Motor neuron (in vitro differentiated cells): ENCODE measurements at regions not wholly inside any gene's neighbourhood (a gene's known extent, or its start where the extent isn't known, plus 50 kb on each side); places are given as distances from the start of the nearest gene placed in this dataset.
"Not testable (repeated sequence)": the region's sequence is repeated elsewhere in the genome, so short reads cannot be mapped to it uniquely, and the experiment has no call there.

Experiments
- ATAC-seq, 8 experiments: fragments of 200-7000 bp; cut with Tn5 transposase; replicated peaks in 6 of 8; 2 replicates each; pipeline ENCODE4 v1.8.0; 2021; ENCODE audit warnings: mild to moderate bottlenecking in 8 of 8, moderate library complexity in 8 of 8
- H3K27ac ChIP-seq, 2 donors: fragments of 250-450 bp; sonication (Bioruptor Pico); 2 replicates each; pipeline ENCODE4 v1.9.0; 2021; ENCODE audit warnings: antibody characterized with exemption in 2 of 2, mild to moderate bottlenecking in 2 of 2, moderate library complexity in 1 of 2
- H3K4me1 ChIP-seq, 2 donors: fragments of 250-450 bp; sonication (Bioruptor Pico); replicated peaks in 1 of 2; 2 replicates each; pipeline ENCODE4 v1.6.1; 2021; ENCODE audit warnings: antibody characterized with exemption in 2 of 2, mild to moderate bottlenecking in 2 of 2, moderate library complexity in 1 of 2
- H3K4me3 ChIP-seq, 5 donors: fragments of 250-450 bp; sonication (Bioruptor Pico); 2 replicates each; pipeline ENCODE4 v1.9.0; 2021; ENCODE audit warnings: antibody characterized with exemption in 5 of 5, mild to moderate bottlenecking in 5 of 5, moderate library complexity in 4 of 5
- WGBS, 10 experiments: fragments of 450-650 bp; shearing (Covaris generic); methylation state at CpG; one replicate each; pipeline ENCODE4 v1.0.0; 2022; 5-methylcytosine and 5-hydroxymethylcytosine counted together
- in situ Hi-C, 9 experiments: fragments of 400-800 bp; cut with MboI; loops; one replicate each; pipeline ENCODE4 v1.15.0; 2021; ENCODE audit warnings: low sequenced_read_pairs in 9 of 9, low pct_unique_long_range_greater_than_20kb in 2 of 9; ENCODE audit not compliant: unreplicated experiment in 9 of 9

GRCh38 chr4:138592796-138593195 lies 350.6 kb upstream of the SLC7A11 start:
- ATAC-seq, result peak in 1 of 8 experiments; percentile 36
- in situ Hi-C loops, result no loop called here
- 18 to 78% (median 42%) methylated on average over 1 to 2 of the region's 2 CpGs; no CpG with 5 or more reads in 1 of the 10 experiments for WGBS, 10 experiments
- Histone ChIP-seq H3K4me1 (no peaks in the 10 kb centered on the region), H3K4me3 (no peak overlapping the region), H3K27ac (no peak overlapping the region)

- no peak for ATAC-seq
- in situ Hi-C loops, result no loop called here
- WGBS, 10 experiments, result 0 to 100% (median 49%) methylated on average over 1 of the region's 1 CpG; no CpG with 5 or more reads in 4 of the 10 experiments
- Histone ChIP-seq H3K27ac (no peak overlapping the region), H3K4me3 (no peak overlapping the region), H3K4me1 (no peaks in the 10 kb centered on the region)
These were observed 349.7 kb upstream of the SLC7A11 start for GRCh38 chr4:138591808-138592207.

DNA sequence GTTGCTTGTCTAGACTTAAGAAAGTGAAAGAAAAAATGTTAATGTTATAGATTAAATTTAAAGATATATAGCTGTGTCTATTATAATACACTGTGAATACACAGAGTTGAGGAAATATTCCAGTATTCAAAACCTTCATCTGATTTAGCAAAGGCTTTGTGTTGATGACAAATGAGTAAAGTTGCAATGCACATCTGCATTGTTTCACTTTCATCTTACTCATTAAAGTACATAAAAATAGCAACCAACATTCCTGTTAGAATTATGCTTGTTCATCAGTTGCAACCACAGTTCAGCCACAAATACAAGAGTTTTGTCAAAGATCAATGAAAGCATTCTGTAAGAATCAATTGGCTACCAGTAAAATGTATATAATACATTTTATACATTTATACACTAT lies 346.4 kb upstream of the SLC7A11 start:
- in situ Hi-C loops, result no loop called here
- no peak overlapping the region for H3K4me3 ChIP-seq
- no peaks in the 10 kb centered on the region for H3K4me1 ChIP-seq
- peak in 2 of 8 experiments; percentile 33 to 48 for ATAC-seq
- no peak overlapping the region for H3K27ac ChIP-seq

- WGBS, 10 experiments, result 48 to 100% (median 94%) methylated on average over 1 to 2 of the region's 2 CpGs; no CpG with 5 or more reads in 1 of the 10 experiments
- Histone ChIP-seq H3K4me1 (no peaks in the 10 kb centered on the region), H3K27ac (no peak overlapping the region), H3K4me3 (no peak overlapping the region)
- ATAC-seq, result no peak
- in situ Hi-C loops, result no loop called here
These were observed 337.0 kb upstream of the SLC7A11 start for GRCh38 chr4:138579146-138579545.

- in situ Hi-C loops, H3K4me1 ChIP-seq, H3K4me3 ChIP-seq, H3K27ac ChIP-seq: not testable (repeated sequence)
- WGBS, 10 experiments, result 20 to 93% (median 76%) methylated on average over 1 to 3 of the region's 3 CpGs; no CpG with 5 or more reads in 2 of the 10 experiments
- ATAC-seq, result peak in 2 of 8 experiments; percentile 26 to 42
These were observed 335.7 kb upstream of the SLC7A11 start for GRCh38 chr4:138577826-138578225.

DNA sequence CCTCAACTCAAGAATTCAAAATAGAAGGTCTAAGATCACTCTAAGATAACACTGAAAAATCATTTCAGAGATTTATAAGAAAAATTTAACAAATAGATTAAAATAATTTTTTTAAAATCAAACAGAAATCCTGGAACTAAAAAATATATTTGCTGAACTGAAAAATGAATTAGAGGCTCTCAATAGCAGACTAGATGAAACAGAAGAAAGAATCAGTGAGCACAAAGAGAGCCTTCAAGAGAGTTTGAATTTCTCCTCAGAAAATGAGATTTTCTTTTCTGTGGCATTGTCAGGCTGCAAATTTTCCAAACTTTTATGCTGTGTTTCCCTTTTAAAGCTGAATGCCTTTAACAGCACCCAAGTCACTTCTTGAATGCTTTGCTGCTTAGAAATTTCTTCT lies 335.0 kb upstream of the SLC7A11 start:
- in situ Hi-C loops, result no loop called here
- Histone ChIP-seq H3K4me1 (no peaks in the 10 kb centered on the region), H3K27ac (no peak overlapping the region), H3K4me3 (no peak overlapping the region)
- no peak for ATAC-seq

DNA sequence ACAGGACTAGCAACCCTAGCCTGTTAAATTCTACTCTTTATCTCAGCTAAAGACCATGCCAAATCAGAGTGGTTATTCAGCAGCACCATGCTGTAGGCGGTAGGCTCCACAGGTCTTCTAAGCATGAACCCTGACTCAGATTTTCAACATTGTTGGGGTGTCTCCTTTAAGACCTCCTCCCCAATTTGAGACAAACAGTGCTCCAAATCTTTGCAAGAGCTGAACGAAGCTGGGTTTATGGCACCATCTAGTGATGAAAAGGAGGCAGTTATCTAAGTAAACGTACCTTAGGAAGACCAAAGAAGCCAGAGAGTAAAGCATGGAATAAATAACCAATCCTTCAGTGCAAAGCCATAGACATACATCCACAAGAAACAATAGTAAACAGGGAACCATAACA lies 334.5 kb upstream of the SLC7A11 start:
- in situ Hi-C loops, result no loop called here
- no peaks in the 10 kb centered on the region for H3K4me1 ChIP-seq
- 0 to 88% (median 42%) methylated on average over 1 to 3 of the region's 3 CpGs; no CpG with 5 or more reads in 2 of the 10 experiments for WGBS, 10 experiments
- no peak overlapping the region for H3K4me3 ChIP-seq
- H3K27ac ChIP-seq, result no peak overlapping the region
- ATAC-seq, result peak in 1 of 8 experiments; percentile 60

GRCh38 chr4:138573246-138573645 lies 331.1 kb upstream of the SLC7A11 start:
- in situ Hi-C loops, result no loop called here
- WGBS, 10 experiments, result 6 to 100% (median 92%) methylated on average over 1 to 3 of the region's 3 CpGs; no CpG with 5 or more reads in 1 of the 10 experiments
- ATAC-seq, result no peak
- no peak overlapping the region for H3K4me3 ChIP-seq
- no peaks in the 10 kb centered on the region for H3K4me1 ChIP-seq
- H3K27ac ChIP-seq, result no peak overlapping the region

GRCh38 chr4:138572007-138572406 lies 329.9 kb upstream of the SLC7A11 start:
- Histone ChIP-seq H3K27ac (no peak overlapping the region), H3K4me3 (no peak overlapping the region), H3K4me1 (no peaks in the 10 kb centered on the region)
- in situ Hi-C loops, result no loop called here
- 10 to 100% (median 73%) methylated on average over 1 to 2 of the region's 2 CpGs; no CpG with 5 or more reads in 2 of the 10 experiments for WGBS, 10 experiments
- ATAC-seq, result no peak

DNA sequence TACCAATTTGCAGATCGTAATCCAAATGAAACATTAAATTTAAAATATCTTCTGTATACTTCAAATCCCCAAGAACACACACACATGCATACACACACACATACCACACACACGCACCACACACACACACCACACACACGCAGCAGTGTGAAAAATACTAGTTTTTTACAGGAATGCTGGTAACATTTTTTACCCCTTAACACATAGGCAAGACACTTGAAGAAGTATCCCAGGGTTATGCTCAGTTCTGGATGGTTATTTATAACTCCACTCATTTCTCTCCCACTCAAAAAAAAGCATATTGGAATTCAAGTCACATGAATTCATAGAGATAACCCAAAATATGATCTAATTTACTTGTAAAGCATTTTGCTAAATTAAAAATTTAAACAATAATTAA lies 325.5 kb upstream of the SLC7A11 start:
- in situ Hi-C loops, result no loop called here
- H3K27ac ChIP-seq, result no peak overlapping the region

DNA sequence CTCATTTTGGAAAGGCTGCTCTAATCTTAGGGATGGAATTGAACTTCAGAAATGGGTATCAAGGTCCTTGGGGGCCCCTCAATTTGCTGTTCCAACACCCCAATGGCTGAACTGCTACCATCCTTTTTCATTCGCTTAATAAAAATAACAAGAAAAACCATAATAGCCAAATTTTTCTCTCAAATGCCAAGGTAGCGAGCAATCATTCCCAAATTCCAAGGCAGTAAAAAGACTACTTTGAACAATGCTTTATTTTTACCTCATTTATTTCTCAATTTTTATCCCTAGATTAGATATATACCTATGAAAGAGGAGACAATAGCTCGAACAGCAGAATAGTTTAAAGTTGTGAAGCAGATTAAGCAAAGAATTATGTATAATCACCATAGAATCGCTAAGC lies 323.4 kb upstream of the SLC7A11 start:
- H3K4me3 ChIP-seq, result no peak overlapping the region
- ATAC-seq, result no peak
- WGBS, 10 experiments, result 70 to 100% (median 86%) methylated on average over 1 to 4 of the region's 4 CpGs
- no peak overlapping the region for H3K27ac ChIP-seq
- H3K4me1 ChIP-seq, result no peaks in the 10 kb centered on the region
- in situ Hi-C loops, result no loop called here

More for the DNA sequence above, 325.5 kb upstream of the SLC7A11 start:
- ATAC-seq, result no peak
- Histone ChIP-seq H3K4me1 (no peaks in the 10 kb centered on the region), H3K4me3 (no peak overlapping the region)
- 20 to 100% (median 51%) methylated on average over 1 to 3 of the region's 3 CpGs; no CpG with 5 or more reads in 1 of the 10 experiments for WGBS, 10 experiments

GRCh38 chr4:138562544-138562991 lies 320.4 kb upstream of the SLC7A11 start:
- no peak for ATAC-seq
- H3K4me1 ChIP-seq, result no peaks in the 10 kb centered on the region
- WGBS, 10 experiments, result 0 to 86% (median 5%) methylated on average over 1 of the region's 1 CpG; no CpG with 5 or more reads in 4 of the 10 experiments
- in situ Hi-C loops, result no loop called here
- H3K4me3 ChIP-seq, result no peak overlapping the region
- H3K27ac ChIP-seq, result no peak overlapping the region

DNA sequence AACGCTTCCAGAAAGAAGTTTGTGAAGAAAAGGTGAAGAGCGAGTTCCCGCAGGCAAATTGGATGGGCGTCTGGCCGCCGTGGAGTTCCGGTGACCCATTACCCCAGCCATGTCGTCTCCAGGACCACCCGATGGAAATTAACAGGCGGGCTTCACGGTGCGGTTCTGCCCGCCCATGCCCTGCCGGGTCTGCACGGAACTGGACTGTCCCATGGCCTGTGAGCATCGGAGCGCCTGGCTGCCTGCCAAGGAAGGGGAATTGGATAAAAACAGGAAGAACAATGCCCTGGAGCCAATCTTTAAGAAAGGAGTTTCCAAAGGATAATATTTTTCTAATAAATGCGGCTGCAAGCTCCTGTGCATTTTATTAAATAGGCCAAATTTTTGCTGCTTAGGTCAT lies 319.8 kb upstream of the SLC7A11 start:
- in situ Hi-C loops, result no loop called here
- whole genome bisulfite sequencing, 10 experiments, result 59 to 100% (median 97%) methylated on average over 1 to 12 of the region's 18 CpGs
- H3K4me1 ChIP-seq, result no peaks in the 10 kb centered on the region
- no peak overlapping the region for H3K4me3 ChIP-seq
- no peak for ATAC-seq
- H3K27ac ChIP-seq, result no peak overlapping the region

DNA sequence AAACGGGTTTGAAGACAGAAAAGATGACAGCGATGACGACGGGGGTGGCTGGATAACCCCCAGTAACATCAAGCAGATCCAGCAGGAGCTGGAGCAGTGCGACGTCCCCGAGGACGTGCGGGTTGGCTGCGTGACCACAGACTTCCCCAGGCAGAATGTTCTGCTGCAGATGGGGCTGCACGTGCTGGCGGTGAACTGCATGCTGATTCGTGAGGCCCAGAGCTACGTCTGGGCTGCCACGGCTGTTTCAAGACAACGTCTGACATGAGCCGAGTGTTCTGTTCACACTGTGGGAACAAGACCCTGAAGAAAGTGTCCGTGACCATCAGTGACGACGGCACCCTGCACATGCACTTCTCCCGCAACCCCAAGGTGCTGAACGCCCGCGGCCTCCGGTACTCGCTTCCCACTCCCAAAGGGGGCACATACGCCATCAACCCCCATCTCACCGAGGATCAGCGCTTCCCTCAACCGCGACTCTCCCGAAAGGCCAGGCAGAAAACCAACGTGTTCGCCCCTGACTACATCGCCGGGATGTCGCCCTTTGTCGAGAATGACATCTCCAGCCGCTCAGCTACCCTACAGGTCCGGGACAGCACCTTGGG lies 319.2 kb upstream of the SLC7A11 start:
- no peak overlapping the region for H3K4me3 ChIP-seq
- H3K27ac ChIP-seq, result no peak overlapping the region
- H3K4me1 ChIP-seq, result no peaks in the 10 kb centered on the region
- in situ Hi-C loops, result no loop called here
- WGBS, 10 experiments, result 93 to 100% (median 100%) methylated on average over 2 to 6 of the region's 40 CpGs; no CpG with 5 or more reads in 7 of the 10 experiments
- ATAC-seq, result no peak
